Activated CD8-positive, alpha-beta memory T cell treated with anti-CD3 and anti-CD28 coated beads, Interleukin-2, amount 10 ng/mL, durations not matched to agents 7 days and 5 days (primary cell): ENCODE measurements at regions not wholly inside any gene's neighbourhood (a gene's known extent, or its start where the extent isn't known, plus 50 kb on each side); places are given as distances from the start of the nearest gene placed in this dataset.

Experiments used
- ATAC-seq: fragments of 150-1000 bp; cut with Tn5 transposase; one replicate; pipeline ENCODE4 v1.10.0; 2021; ENCODE audit warnings: moderate library complexity
- CTCF ChIA-PET: fragments of 350-600 bp; sonication (Branson Sonifier 250); formaldehyde crosslinking; loops from one replicate; lab custom pipeline; 2021; ENCODE audit warnings: antibody characterized with exemption; lab: Charles Lee
- DNase-seq: peaks from one replicate; pipeline ENCODE4 v3.0.0-alpha.2; 2020
- H3K27ac Mint-ChIP-seq: one replicate; pipeline ENCODE4 v1.8.0; 2021; ENCODE audit warnings: mild to moderate bottlenecking, mixed read lengths
- H3K27me3 Mint-ChIP-seq: one replicate; pipeline ENCODE4 v1.8.0; 2021; ENCODE audit warnings: mixed read lengths
- H3K36me3 Mint-ChIP-seq: one replicate; pipeline ENCODE4 v1.8.0; 2021; ENCODE audit warnings: mild to moderate bottlenecking, mixed read lengths
- H3K4me1 Mint-ChIP-seq: one replicate; pipeline ENCODE4 v1.8.0; 2021; ENCODE audit warnings: mixed read lengths
- H3K4me3 Mint-ChIP-seq: one replicate; pipeline ENCODE4 v1.8.0; 2021; ENCODE audit warnings: mild to moderate bottlenecking, moderate library complexity, mixed read lengths
- H3K9me3 Mint-ChIP-seq: one replicate; pipeline ENCODE4 v1.8.0; 2022; ENCODE audit warnings: low read depth, mixed read lengths

- H3K27me3 Mint-ChIP-seq: no peaks in the 10 kb centered on the region
- CTCF ChIA-PET: no interaction called here
- DNase-seq: no peak
- H3K9me3 Mint-ChIP-seq: no peaks in the 10 kb centered on the region
- no peaks in the 10 kb centered on the region for H3K4me1 Mint-ChIP-seq
- no peaks in the 10 kb centered on the region for H3K36me3 Mint-ChIP-seq
- no peak overlapping the region for H3K27ac Mint-ChIP-seq
- no peak for ATAC-seq
- no peak overlapping the region for H3K4me3 Mint-ChIP-seq
These were observed 279.5 kb upstream of the DKK2 start for GRCh38 chr4:107315584-107315983.

DNA sequence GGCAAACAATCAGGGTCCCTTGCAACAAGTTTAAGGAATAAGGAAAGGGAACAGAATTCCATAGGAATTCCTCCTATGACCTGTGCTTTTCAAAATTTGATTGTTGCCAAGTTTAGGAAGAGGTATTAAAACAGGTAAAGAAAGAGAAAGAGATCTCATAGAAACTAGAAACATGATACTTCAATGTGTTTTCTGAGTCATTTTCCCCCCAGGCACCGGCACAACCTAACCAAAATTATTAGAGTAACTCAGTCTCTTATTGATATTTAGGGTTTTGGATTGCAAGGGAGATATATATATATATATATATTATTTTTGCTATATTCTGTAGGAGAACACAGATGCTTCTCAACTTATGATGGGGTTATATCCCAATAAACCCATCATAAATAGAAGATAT is 278.0 kb upstream of the DKK2 start:
- Mint-ChIP-seq H3K4me1 (no peaks in the 10 kb centered on the region), H3K4me3 (no peak overlapping the region), H3K9me3 (no peaks in the 10 kb centered on the region), H3K27me3 (no peaks in the 10 kb centered on the region), H3K36me3 (no peaks in the 10 kb centered on the region), H3K27ac (no peak overlapping the region)
- ATAC-seq (no peak), DNase-seq (no peak)
- CTCF ChIA-PET: no interaction called here

DNA sequence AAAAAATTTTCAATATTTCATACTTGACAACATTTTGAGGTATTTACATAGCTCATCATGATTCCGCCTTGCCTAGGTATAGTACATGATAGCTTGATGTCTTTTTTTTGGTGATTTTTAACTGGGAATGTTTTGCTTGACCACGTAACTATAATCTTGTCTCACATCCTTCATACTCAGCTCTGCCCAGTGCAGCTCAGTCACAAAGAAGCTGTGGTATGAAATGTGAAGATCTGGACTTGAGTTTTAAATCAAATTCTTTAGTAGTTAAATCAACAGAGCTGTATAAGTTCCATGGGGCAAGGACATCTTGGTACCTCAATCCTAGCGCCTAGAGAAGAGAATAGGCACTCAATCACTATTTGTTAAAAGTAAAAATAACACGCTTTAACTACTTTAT is 276.3 kb upstream of the DKK2 start:
- Mint-ChIP-seq H3K4me3 (no peak overlapping the region), H3K4me1 (no peaks in the 10 kb centered on the region), H3K9me3 (no peaks in the 10 kb centered on the region), H3K27ac (no peak overlapping the region), H3K27me3 (no peaks in the 10 kb centered on the region), H3K36me3 (no peaks in the 10 kb centered on the region)
- ATAC-seq: no peak
- CTCF ChIA-PET: no interaction called here
- DNase-seq: no peak

DNA sequence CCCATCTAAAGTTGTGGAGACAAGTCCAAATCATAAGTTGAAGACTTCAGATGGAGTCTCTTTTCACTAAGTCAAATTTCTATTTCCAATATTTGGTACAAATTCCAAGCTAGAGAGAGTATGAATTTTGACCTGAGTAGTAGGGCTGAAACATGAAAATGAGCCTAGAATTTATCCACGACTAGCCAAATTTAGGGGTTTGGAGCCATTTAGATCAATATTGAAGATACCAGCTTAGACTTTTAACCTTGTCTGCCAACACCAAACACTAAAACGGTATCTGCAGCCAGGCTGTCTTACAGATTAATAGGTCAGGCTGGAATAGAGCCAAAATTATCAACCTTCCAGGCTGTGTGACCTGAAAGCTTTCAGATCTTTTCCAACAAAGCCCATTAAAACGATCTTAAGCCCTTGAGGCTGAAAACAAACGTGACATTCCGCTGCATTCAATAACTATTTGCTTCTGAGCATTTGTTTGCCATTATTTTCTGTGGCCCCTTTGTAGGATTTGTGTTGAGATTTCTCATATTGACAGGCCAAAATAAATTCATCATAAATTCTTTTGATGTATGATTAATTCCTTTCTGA is 268.7 kb upstream of the DKK2 start:
- no peaks in the 10 kb centered on the region for H3K36me3 Mint-ChIP-seq
- ATAC-seq: no peak
- no peaks in the 10 kb centered on the region for H3K4me1 Mint-ChIP-seq
- no peak overlapping the region for H3K4me3 Mint-ChIP-seq
- H3K27ac Mint-ChIP-seq: no peak overlapping the region
- CTCF ChIA-PET: no interaction called here
- no peak for DNase-seq
- H3K27me3 Mint-ChIP-seq: no peaks in the 10 kb centered on the region
- H3K9me3 Mint-ChIP-seq: no peaks in the 10 kb centered on the region

DNA sequence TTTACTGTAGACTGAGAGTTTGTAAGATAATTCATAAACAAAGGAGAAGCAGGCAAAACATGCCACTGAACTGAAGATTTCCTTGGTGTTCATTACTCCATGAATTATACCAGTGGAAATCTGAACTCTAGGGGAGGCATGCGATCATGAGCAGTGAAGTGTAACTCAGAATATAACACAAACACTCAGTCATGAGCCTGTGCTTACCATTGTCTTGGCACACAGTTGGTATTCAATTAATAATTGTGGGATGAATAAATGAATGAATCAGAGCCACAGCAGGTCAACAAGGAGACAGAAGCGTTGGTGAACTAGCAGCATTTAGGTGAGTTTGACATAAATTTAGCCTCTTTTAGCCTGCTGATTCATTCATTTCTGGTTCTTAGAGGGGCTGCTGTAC is 263.5 kb upstream of the DKK2 start:
- Mint-ChIP-seq H3K36me3 (no peaks in the 10 kb centered on the region), H3K9me3 (no peaks in the 10 kb centered on the region), H3K4me3 (no peak overlapping the region), H3K27ac (no peak overlapping the region), H3K4me1 (no peaks in the 10 kb centered on the region), H3K27me3 (no peaks in the 10 kb centered on the region)
- ATAC-seq (no peak), DNase-seq (no peak)
- CTCF ChIA-PET: no interaction called here

GRCh38 chr4:107292979-107293378 is 256.9 kb upstream of the DKK2 start:
- no peak for ATAC-seq
- Mint-ChIP-seq H3K27me3 (no peaks in the 10 kb centered on the region), H3K4me1 (no peaks in the 10 kb centered on the region), H3K36me3 (no peaks in the 10 kb centered on the region), H3K4me3 (no peak overlapping the region), H3K9me3 (no peaks in the 10 kb centered on the region), H3K27ac (no peak overlapping the region)
- CTCF ChIA-PET: interaction anchor here (1.0 kb wide), 1 partner anchor 24 kb away, joined by 3 read pairs; no protein-coding TSS in a partner anchor
- no peak for DNase-seq

- no peak overlapping the region for H3K27ac Mint-ChIP-seq
- no peaks in the 10 kb centered on the region for H3K4me1 Mint-ChIP-seq
- no peaks in the 10 kb centered on the region for H3K36me3 Mint-ChIP-seq
- ATAC-seq: no peak
- no peak overlapping the region for H3K4me3 Mint-ChIP-seq
- H3K9me3 Mint-ChIP-seq: no peaks in the 10 kb centered on the region
- CTCF ChIA-PET: no interaction called here
- H3K27me3 Mint-ChIP-seq: no peaks in the 10 kb centered on the region
- DNase-seq: no peak
These were observed 247.8 kb upstream of the DKK2 start for GRCh38 chr4:107283587-107284559.

DNA sequence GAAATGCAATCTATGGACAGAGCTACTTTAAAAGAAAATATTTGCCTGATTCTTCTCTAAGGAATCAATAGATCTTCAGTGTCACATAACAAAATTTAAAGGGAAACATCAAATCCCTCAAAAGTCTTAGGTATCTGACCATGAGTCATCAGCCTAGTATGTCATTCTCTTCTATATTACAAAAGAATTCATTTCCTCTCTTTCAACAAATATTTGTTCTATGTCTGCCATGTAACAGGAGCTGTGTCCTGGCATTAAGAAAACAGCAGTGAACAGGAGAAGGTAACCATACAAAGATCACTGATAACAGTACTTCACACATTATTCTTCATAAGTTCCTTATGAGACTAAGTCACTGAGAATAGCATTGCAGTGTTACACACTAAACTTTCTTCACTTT is 243.6 kb upstream of the DKK2 start:
- Mint-ChIP-seq H3K36me3 (no peaks in the 10 kb centered on the region), H3K9me3 (no peaks in the 10 kb centered on the region), H3K4me3 (no peak overlapping the region), H3K4me1 (no peaks in the 10 kb centered on the region), H3K27ac (no peak overlapping the region), H3K27me3 (no peaks in the 10 kb centered on the region)
- ATAC-seq (no peak), DNase-seq (no peak)
- CTCF ChIA-PET: no interaction called here

- Mint-ChIP-seq H3K27ac (no peak overlapping the region), H3K4me3 (no peak overlapping the region), H3K27me3 (no peaks in the 10 kb centered on the region), H3K36me3 (no peaks in the 10 kb centered on the region), H3K4me1 (no peaks in the 10 kb centered on the region), H3K9me3 (no peaks in the 10 kb centered on the region)
- DNase-seq (no peak), ATAC-seq (no peak)
- CTCF ChIA-PET: no interaction called here
These were observed 242.8 kb upstream of the DKK2 start for GRCh38 chr4:107278791-107279483.

- no peak overlapping the region for H3K4me3 Mint-ChIP-seq
- H3K27ac Mint-ChIP-seq: no peak overlapping the region
- no peaks in the 10 kb centered on the region for H3K27me3 Mint-ChIP-seq
- CTCF ChIA-PET: no interaction called here
- ATAC-seq (no peak), DNase-seq (no peak)
- no peaks in the 10 kb centered on the region for H3K9me3 Mint-ChIP-seq
- H3K36me3 Mint-ChIP-seq: no peaks in the 10 kb centered on the region
- no peaks in the 10 kb centered on the region for H3K4me1 Mint-ChIP-seq
These were observed 239.9 kb upstream of the DKK2 start for GRCh38 chr4:107276052-107276451.

- CTCF ChIA-PET: no interaction called here
- H3K27ac Mint-ChIP-seq: no peak overlapping the region
- H3K27me3 Mint-ChIP-seq: no peaks in the 10 kb centered on the region
- ATAC-seq: no peak
- no peaks in the 10 kb centered on the region for H3K36me3 Mint-ChIP-seq
- no peak overlapping the region for H3K4me3 Mint-ChIP-seq
- no peak for DNase-seq
- no peaks in the 10 kb centered on the region for H3K9me3 Mint-ChIP-seq
- no peaks in the 10 kb centered on the region for H3K4me1 Mint-ChIP-seq
These were observed 239.1 kb upstream of the DKK2 start for GRCh38 chr4:107275225-107275624.

GRCh38 chr4:107270614-107271013 is 234.5 kb upstream of the DKK2 start:
- no peak overlapping the region for H3K4me3 Mint-ChIP-seq
- no peaks in the 10 kb centered on the region for H3K27me3 Mint-ChIP-seq
- H3K27ac Mint-ChIP-seq: no peak overlapping the region
- CTCF ChIA-PET: no interaction called here
- ATAC-seq (no peak), DNase-seq (no peak)
- H3K9me3 Mint-ChIP-seq: no peaks in the 10 kb centered on the region
- no peaks in the 10 kb centered on the region for H3K4me1 Mint-ChIP-seq
- no peaks in the 10 kb centered on the region for H3K36me3 Mint-ChIP-seq

DNA sequence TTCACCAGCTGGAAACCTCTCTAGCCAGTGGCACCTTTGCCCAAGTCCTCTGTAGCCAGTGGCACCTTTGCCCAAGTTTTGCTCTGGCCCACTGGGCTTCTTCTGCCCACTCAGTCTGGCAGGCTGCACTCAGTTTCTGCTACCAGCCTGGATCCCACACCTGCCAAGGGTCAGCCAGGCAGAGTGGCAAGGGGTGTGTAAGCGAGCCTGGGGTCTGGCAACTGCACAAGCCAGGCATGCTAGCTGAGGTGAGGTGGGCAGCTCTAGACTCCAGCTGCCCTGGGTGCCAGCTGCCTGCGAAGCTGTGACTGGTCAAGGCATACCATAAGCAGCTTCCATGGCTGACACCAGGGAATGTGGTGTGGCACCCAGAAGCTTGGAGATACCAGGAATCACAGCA is 233.1 kb upstream of the DKK2 start:
- H3K27ac Mint-ChIP-seq: no peak overlapping the region
- H3K36me3 Mint-ChIP-seq: no peaks in the 10 kb centered on the region
- no peaks in the 10 kb centered on the region for H3K9me3 Mint-ChIP-seq
- H3K4me3 Mint-ChIP-seq: no peak overlapping the region
- H3K27me3 Mint-ChIP-seq: no peaks in the 10 kb centered on the region
- CTCF ChIA-PET: interaction anchor here (0.6 kb wide), 1 partner anchor 23 kb away, joined by 3 read pairs; no protein-coding TSS in a partner anchor
- ATAC-seq (no peak), DNase-seq (no peak)
- no peaks in the 10 kb centered on the region for H3K4me1 Mint-ChIP-seq

DNA sequence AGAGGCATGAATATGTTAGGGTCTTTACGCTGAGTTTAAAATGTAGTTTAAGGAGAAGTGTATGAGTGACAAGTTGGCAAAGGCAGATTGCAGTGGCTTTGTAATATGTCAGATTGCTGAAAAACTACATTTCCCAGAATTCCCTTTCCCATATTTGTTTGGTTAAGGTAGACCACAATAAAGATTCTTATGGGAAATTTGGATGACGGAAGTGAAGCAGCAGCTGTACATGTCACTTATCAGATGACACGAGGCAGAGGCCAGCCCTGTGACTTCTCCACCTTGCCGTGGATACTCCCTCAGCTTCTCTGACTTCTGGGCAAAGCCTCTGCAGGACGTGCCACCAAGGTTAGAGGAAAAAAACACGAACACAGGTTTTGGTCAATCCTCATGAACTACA is 229.7 kb upstream of the DKK2 start:
- ATAC-seq (no peak), DNase-seq (no peak)
- H3K27ac Mint-ChIP-seq: no peak overlapping the region
- CTCF ChIA-PET: no interaction called here
- H3K9me3 Mint-ChIP-seq: no peaks in the 10 kb centered on the region
- no peaks in the 10 kb centered on the region for H3K27me3 Mint-ChIP-seq
- no peak overlapping the region for H3K4me3 Mint-ChIP-seq
- no peaks in the 10 kb centered on the region for H3K4me1 Mint-ChIP-seq
- H3K36me3 Mint-ChIP-seq: no peaks in the 10 kb centered on the region
